Endothelial cell (in vitro differentiated cells): ENCODE measurements at regions not wholly inside any gene's neighbourhood (a gene's known extent, or its start where the extent isn't known, plus 50 kb on each side); places are given as distances from the start of the nearest gene placed in this dataset.

Experiments
- DNase-seq: peaks from one replicate; pipeline ENCODE4 v3.0.0; 2021; ENCODE audit warnings: low spot score
- H3K27ac Mint-ChIP-seq: one replicate; pipeline ENCODE4 v1.8.0; 2021; ENCODE audit warnings: mixed read lengths, inconsistent platforms; ENCODE audit not compliant: unreplicated experiment
- H3K27me3 Mint-ChIP-seq: one replicate; pipeline ENCODE4 v1.8.0; 2021; ENCODE audit warnings: mild to moderate bottlenecking, moderate library complexity, mixed read lengths, inconsistent platforms; ENCODE audit not compliant: unreplicated experiment
- H3K36me3 Mint-ChIP-seq: one replicate; pipeline ENCODE4 v1.8.0; 2021; ENCODE audit warnings: mild to moderate bottlenecking, low read depth, mixed read lengths, inconsistent platforms; ENCODE audit not compliant: unreplicated experiment
- H3K4me1 Mint-ChIP-seq: one replicate; pipeline ENCODE4 v1.8.0; 2021; ENCODE audit warnings: mild to moderate bottlenecking, mixed read lengths, inconsistent platforms; ENCODE audit not compliant: unreplicated experiment
- H3K4me3 Mint-ChIP-seq: one replicate; pipeline ENCODE4 v1.8.0; 2021; ENCODE audit warnings: mild to moderate bottlenecking, mixed read lengths, inconsistent platforms; ENCODE audit not compliant: unreplicated experiment
- H3K9me3 Mint-ChIP-seq: one replicate; pipeline ENCODE4 v1.8.0; 2021; ENCODE audit warnings: mixed read lengths, inconsistent platforms; ENCODE audit not compliant: unreplicated experiment
- TF ChIP-seq, protein P1 (sequence below): fragments of 200-600 bp; sonication (generic); IDR thresholded peaks from one replicate; pipeline ENCODE4 v1.5.0; 2021; ENCODE audit warnings: antibody characterized with exemption; ENCODE audit not compliant: unreplicated experiment

DNA sequence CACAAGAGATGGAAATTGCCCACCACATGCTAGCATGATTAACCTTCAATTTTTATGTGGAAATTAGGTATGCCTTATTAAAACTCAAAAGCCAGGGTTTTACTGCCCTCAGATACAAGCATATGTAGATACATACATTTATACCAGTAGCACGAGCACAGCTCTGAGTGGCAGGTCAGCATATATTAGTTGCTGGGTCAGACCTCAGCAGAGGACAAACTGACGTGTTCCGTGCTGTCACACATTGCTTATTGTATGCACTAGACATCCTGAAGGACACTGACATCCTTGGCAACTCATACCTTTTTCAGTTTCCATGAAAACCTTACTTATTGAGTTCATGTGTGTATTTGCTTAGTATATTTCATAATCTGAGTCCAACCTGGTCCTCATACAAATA, 307.7 kb downstream of the TLE1 start:
- Mint-ChIP-seq H3K4me1 (peaks cover 13% of the 10 kb centered on the region), H3K27me3 (no peaks in the 10 kb centered on the region), H3K27ac (no peak overlapping the region), H3K4me3 (no peak overlapping the region), H3K9me3 (no peaks in the 10 kb centered on the region), H3K36me3 (no peaks in the 10 kb centered on the region)
- DNase-seq = no peak
- TF ChIP-seq, protein P1, sequence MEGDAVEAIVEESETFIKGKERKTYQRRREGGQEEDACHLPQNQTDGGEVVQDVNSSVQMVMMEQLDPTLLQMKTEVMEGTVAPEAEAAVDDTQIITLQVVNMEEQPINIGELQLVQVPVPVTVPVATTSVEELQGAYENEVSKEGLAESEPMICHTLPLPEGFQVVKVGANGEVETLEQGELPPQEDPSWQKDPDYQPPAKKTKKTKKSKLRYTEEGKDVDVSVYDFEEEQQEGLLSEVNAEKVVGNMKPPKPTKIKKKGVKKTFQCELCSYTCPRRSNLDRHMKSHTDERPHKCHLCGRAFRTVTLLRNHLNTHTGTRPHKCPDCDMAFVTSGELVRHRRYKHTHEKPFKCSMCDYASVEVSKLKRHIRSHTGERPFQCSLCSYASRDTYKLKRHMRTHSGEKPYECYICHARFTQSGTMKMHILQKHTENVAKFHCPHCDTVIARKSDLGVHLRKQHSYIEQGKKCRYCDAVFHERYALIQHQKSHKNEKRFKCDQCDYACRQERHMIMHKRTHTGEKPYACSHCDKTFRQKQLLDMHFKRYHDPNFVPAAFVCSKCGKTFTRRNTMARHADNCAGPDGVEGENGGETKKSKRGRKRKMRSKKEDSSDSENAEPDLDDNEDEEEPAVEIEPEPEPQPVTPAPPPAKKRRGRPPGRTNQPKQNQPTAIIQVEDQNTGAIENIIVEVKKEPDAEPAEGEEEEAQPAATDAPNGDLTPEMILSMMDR = no peak

DNA sequence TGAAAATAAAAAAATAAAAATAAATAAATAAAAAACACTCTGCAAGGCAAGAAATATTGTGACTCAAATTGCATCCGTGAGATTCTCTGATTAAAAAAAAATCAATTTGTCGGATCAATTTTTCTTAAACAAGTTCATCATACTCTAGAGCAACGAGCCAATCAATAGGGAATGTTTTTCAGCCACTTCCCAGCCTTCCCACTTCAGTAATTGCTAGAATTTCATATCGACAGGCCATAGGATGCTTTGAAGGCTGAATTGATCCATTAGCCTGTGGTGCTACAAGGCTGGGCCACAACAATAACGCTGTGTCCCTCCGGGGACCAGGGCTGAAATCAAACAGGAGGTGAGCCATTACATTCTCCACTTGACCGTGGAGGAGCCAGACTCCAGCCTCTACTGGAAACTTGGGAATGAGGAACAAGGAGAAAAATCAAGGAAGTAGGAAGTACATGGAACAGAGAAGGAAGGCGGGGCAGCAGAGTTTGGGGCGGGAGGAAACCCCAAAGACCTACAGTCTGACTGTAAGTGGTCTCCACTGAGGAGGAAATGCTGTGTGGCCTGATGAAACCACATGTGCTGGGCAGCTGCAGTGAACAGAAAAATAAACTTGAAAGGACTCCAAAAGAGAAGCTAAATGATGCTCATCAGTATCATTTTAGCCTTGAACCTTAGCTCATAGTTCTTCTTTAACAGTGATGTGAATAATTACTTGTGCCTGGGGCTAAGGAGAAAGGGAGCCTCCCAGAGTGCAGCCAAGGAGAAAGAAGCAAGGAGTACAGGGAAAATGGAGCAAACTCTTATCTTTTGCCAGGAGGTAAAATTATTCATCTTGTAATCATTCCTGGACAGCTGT, 308.6 kb downstream of the TLE1 start:
- no peaks in the 10 kb centered on the region for H3K36me3 Mint-ChIP-seq
- H3K4me1 Mint-ChIP-seq = peaks cover 15% of the 10 kb centered on the region
- no peak overlapping the region for H3K4me3 Mint-ChIP-seq
- no peak for DNase-seq
- TF ChIP-seq, protein P1 = no peak
- no peaks in the 10 kb centered on the region for H3K9me3 Mint-ChIP-seq
- peaks cover 2% of the 10 kb centered on the region for H3K27me3 Mint-ChIP-seq
- H3K27ac Mint-ChIP-seq = no peak overlapping the region

DNA sequence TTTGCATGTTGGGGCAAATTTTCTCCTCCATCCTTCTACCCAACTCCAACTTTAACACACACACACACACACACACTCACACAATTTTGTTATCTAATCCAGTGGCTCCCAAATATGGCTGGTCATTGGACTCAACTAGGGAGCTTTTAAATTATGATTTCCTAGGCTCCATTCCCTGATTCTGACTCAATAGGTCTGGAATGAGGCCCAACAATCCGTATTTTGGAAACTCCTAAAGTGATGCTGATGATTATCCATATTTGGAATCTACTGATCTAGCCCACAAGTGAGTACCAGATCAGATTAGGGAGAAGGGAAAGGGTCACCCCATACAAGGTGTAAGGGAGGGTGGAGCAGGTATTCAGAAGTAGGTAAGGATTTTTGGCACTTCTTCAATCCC, 309.7 kb downstream of the TLE1 start:
- no peaks in the 10 kb centered on the region for H3K36me3 Mint-ChIP-seq
- peaks cover 15% of the 10 kb centered on the region for H3K4me1 Mint-ChIP-seq
- TF ChIP-seq, protein P1 = no peak
- no peak for DNase-seq
- no peaks in the 10 kb centered on the region for H3K9me3 Mint-ChIP-seq
- H3K4me3 Mint-ChIP-seq = no peak overlapping the region
- no peak overlapping the region for H3K27ac Mint-ChIP-seq
- peaks cover 2% of the 10 kb centered on the region for H3K27me3 Mint-ChIP-seq

DNA sequence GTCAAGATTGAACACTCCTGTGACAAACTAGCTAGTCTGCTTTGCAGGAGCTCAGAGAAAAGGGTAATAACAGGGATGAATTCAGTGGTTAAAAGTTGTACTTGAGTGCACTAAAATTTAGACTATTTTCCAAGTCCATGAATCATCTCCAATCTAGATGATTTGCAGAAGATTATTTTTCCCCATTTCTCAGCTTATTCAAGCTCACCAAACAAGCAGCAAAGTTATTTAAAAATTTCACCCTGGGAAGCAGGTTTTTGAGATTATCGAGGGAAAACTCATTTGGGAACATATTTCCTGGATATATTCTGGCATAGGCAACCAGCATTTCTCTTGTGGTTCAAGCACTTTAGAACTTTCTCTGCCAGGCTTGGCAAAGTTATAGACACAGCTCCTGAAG, 311.4 kb downstream of the TLE1 start:
- Mint-ChIP-seq H3K27me3 (peaks cover 2% of the 10 kb centered on the region), H3K9me3 (no peaks in the 10 kb centered on the region), H3K4me1 (peaks cover 15% of the 10 kb centered on the region), H3K36me3 (no peaks in the 10 kb centered on the region), H3K27ac (no peak overlapping the region), H3K4me3 (no peak overlapping the region)
- no peak for DNase-seq
- TF ChIP-seq, protein P1 = no peak

DNA sequence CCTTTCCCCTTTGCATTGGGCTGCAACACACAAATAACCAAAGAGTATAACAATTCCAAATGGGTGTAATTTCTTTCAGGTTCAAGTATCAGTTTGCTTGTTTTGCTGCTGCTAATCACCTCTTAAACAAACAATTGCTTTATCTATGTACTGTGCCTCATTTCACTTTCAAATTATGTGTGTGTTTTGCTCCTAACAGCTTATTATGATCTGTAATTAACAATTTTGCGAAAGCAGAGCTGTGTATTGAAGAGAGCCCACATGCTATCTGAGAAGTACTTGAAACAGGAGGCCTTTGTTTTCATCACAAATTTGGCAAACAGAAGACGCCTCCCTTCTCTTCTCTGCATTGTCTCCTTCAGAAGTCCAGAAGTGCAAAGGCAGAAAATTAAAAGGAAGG, 312.0 kb downstream of the TLE1 start:
- peaks cover 13% of the 10 kb centered on the region for H3K4me1 Mint-ChIP-seq
- no peak for DNase-seq
- H3K4me3 Mint-ChIP-seq = no peak overlapping the region
- peaks cover 2% of the 10 kb centered on the region for H3K27me3 Mint-ChIP-seq
- no peak overlapping the region for H3K27ac Mint-ChIP-seq
- H3K9me3 Mint-ChIP-seq = no peaks in the 10 kb centered on the region
- TF ChIP-seq, protein P1 = no peak
- H3K36me3 Mint-ChIP-seq = no peaks in the 10 kb centered on the region
